Prostate gland (tissue), 2 donors: ENCODE measurements at regions not wholly inside any gene's neighbourhood (a gene's known extent, or its start where the extent isn't known, plus 50 kb on each side); places are given as distances from the start of the nearest gene placed in this dataset.

Experiments
- DNase-seq: peaks from one replicate; pipeline ENCODE4 v3.0.0-alpha.2; 2019; ENCODE audit warnings: low spot score
- H3K27ac ChIP-seq, 2 donors: fragments of 200-600 bp; sonication (generic); 2 replicates each; pipeline ENCODE4 v1.5.1; 2017 to 2019
- H3K27me3 ChIP-seq: fragments of 200-600 bp; sonication (generic); replicated peaks from 2 replicates; pipeline ENCODE4 v1.5.1; 2019; ENCODE audit not compliant: insufficient read depth
- H3K36me3 ChIP-seq, 2 donors: fragments of 200-600 bp; sonication (generic); 1 replicate in 1 of 2; 2 replicates in 1 of 2; pipeline versions ENCODE4 v1.5.1 to v1.8.1; 2017 to 2019
- H3K4me1 ChIP-seq: fragments of 200-600 bp; sonication (generic); replicated peaks from 2 replicates; pipeline ENCODE4 v1.5.1; 2019
- H3K4me3 ChIP-seq, 2 donors: fragments of 200-600 bp; sonication (generic); 2 replicates each; pipeline ENCODE4 v1.5.1; 2017 to 2019
- H3K9me3 ChIP-seq: fragments of 200-600 bp; sonication (generic); 2 replicates; pipeline ENCODE4 v1.5.1; 2017
- POLR2A ChIP-seq: fragments of 450-650 bp; IDR thresholded peaks from one replicate; pipeline ENCODE4 v1.6.1; 2016; ENCODE audit warnings: antibody characterized with exemption, mild to moderate bottlenecking
- POLR2AphosphoS5 ChIP-seq: sonication (generic); formaldehyde crosslinking; IDR thresholded peaks from one replicate; pipeline ENCODE4 v1.6.1; 2017; ENCODE audit warnings: antibody characterized with exemption
- WGBS: methylation state at CpG from one replicate; pipeline ENCODE4 v1.1.5; 2018; 5-methylcytosine and 5-hydroxymethylcytosine counted together
- intact Hi-C: fragments of 100-400 bp; cut with DNase I; formaldehyde crosslinking; loops from one replicate; pipeline ENCODE4 v1.14.2; 2022
- TF ChIP-seq, protein P1 (sequence below), 4 experiments: fragments of 200-600 bp in 2 of 4; fragments of 450-650 bp in 2 of 4; sonication (generic) in 2 of 4; IDR thresholded peaks; 1 replicate in 3 of 4; 2 replicates in 1 of 4; pipeline ENCODE4 v1.5.1; 2016 to 2019; ENCODE audit warnings: antibody characterized with exemption in 4 of 4, mild to moderate bottlenecking in 2 of 4, moderate library complexity in 2 of 4

- DNase-seq = no peak
- Histone ChIP-seq H3K27ac (no peak overlapping the region), H3K27me3 (no peaks in the 10 kb centered on the region), H3K4me1 (no peaks in the 10 kb centered on the region), H3K4me3 (no peak overlapping the region), H3K9me3 (no peaks in the 10 kb centered on the region), H3K36me3 (no peaks in the 10 kb centered on the region)
- TF ChIP-seq POLR2A (no peak), POLR2AphosphoS5 (no peak)
- TF ChIP-seq, protein P1, sequence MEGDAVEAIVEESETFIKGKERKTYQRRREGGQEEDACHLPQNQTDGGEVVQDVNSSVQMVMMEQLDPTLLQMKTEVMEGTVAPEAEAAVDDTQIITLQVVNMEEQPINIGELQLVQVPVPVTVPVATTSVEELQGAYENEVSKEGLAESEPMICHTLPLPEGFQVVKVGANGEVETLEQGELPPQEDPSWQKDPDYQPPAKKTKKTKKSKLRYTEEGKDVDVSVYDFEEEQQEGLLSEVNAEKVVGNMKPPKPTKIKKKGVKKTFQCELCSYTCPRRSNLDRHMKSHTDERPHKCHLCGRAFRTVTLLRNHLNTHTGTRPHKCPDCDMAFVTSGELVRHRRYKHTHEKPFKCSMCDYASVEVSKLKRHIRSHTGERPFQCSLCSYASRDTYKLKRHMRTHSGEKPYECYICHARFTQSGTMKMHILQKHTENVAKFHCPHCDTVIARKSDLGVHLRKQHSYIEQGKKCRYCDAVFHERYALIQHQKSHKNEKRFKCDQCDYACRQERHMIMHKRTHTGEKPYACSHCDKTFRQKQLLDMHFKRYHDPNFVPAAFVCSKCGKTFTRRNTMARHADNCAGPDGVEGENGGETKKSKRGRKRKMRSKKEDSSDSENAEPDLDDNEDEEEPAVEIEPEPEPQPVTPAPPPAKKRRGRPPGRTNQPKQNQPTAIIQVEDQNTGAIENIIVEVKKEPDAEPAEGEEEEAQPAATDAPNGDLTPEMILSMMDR (IDR thresholded peaks at IDR 0.05) = no peak
- WGBS = 3% methylated on average over 1 of the region's 1 CpG
- intact Hi-C loops = no loop called here
Observed at GRCh38 chr4:181331214-181331613, 912.0 kb upstream of the TENM3 start.

- intact Hi-C loops = no loop called here
- Histone ChIP-seq H3K27me3 (no peaks in the 10 kb centered on the region), H3K27ac (no peak overlapping the region), H3K9me3 (no peaks in the 10 kb centered on the region), H3K36me3 (no peaks in the 10 kb centered on the region), H3K4me3 (no peak overlapping the region), H3K4me1 (no peaks in the 10 kb centered on the region)
- DNase-seq = no peak
- TF ChIP-seq, protein P1 (IDR thresholded peaks at IDR 0.05) = no peak
- no peak for TF ChIP-seq POLR2A
- TF ChIP-seq POLR2AphosphoS5 = no peak
Observed at GRCh38 chr4:181345931-181346330, 897.3 kb upstream of the TENM3 start.

DNA sequence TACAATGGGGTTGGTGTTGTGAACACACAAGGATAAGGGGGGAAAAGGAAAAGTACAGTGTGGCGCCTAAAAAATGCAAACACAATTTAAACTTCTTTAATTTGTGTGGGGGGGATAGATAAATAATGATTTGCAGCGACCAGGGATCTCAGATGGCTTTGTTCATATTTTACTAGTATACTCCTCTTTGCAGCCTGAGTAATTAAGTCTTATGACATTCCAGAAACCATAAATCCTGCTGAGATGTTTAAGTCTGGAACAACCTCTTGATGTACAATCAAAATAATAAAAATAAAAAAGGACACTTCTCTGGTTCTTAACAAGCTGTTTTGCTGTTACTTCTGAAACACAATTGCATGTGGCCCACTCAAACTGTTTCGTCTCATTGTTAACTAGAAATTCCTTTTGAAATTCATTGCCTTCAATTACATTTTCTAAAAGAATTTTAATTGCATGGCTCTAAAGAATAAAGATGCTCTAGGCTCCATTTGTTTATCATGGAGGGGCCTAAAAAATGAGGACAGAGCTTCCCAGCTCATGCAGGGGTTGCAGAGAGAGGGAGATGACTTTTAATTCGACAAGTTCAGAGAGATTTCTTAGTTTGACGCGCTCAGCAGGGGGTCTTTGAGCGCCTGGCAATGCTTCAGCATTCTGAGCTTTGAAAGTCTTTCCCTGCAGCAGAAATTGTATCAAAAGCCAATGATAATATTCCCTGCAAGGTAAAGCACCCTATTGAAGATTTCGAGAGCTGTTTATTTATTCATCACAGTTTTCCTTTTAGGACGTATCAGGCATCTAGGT lies 892.4 kb upstream of the TENM3 start:
- Histone ChIP-seq H3K9me3 (no peaks in the 10 kb centered on the region), H3K27ac (no peak overlapping the region), H3K4me1 (no peaks in the 10 kb centered on the region), H3K36me3 (no peaks in the 10 kb centered on the region), H3K4me3 (no peak overlapping the region), H3K27me3 (no peaks in the 10 kb centered on the region)
- TF ChIP-seq POLR2A = no peak
- TF ChIP-seq POLR2AphosphoS5 = no peak
- TF ChIP-seq, protein P1 (IDR thresholded peaks at IDR 0.05) = no peak
- no peak for DNase-seq
- intact Hi-C loops = no loop called here
- WGBS = 23% methylated on average over 9 of the region's 9 CpGs

DNA sequence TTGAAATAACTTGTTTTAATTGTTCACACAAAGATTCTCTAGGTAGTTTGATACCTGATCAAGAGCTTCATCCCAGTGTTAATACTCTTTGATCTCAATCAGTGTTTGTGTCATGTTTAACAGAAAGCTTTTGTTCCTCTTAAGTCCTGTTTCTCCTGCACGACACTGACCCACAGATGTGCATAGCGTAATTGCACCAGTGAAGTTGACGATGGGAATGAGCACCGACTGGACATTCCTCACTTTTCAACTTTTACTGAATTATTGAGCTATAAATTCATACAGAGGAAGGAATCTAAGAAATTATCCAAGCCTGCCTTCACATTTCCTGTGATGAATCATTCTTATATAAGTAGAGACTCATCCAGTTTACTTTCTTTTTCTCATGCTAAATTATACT lies 878.7 kb upstream of the TENM3 start:
- H3K27ac ChIP-seq = no peak overlapping the region
- H3K27me3 ChIP-seq = no peaks in the 10 kb centered on the region
- no peak overlapping the region for H3K4me3 ChIP-seq
- no peaks in the 10 kb centered on the region for H3K9me3 ChIP-seq
- TF ChIP-seq, protein P1 (IDR thresholded peaks at IDR 0.05) = no peak
- no peak for TF ChIP-seq POLR2AphosphoS5
- no peaks in the 10 kb centered on the region for H3K4me1 ChIP-seq
- no peaks in the 10 kb centered on the region for H3K36me3 ChIP-seq
- intact Hi-C loops = no loop called here
- no peak for DNase-seq
- WGBS = 53% methylated on average over 4 of the region's 4 CpGs

DNA sequence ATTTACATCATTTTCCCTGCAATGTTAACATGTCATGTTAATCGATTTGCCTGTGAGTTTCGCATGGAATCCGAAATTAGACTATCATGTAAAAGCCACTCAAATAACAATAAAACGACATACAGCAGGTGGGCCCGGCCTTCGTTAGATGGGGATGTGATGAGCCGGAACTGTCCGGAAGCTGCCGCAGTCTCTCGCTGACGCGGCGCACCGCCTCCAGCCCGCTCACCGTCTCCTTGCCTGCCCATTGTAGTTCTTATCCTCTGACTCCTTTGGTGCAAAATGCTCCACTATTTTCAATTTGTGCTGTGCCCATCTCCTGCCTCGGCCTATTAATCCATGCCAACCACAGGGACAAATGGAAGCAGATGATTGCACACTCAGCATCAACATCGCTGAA lies 877.5 kb upstream of the TENM3 start:
- Histone ChIP-seq H3K27me3 (no peaks in the 10 kb centered on the region), H3K4me3 (no peak overlapping the region), H3K36me3 (no peaks in the 10 kb centered on the region), H3K4me1 (no peaks in the 10 kb centered on the region), H3K9me3 (no peaks in the 10 kb centered on the region), H3K27ac (no peak overlapping the region)
- DNase-seq = no peak
- 95% methylated on average over 18 of the region's 18 CpGs for WGBS
- no peak for TF ChIP-seq POLR2AphosphoS5
- no peak for TF ChIP-seq POLR2A
- TF ChIP-seq, protein P1 (IDR thresholded peaks at IDR 0.05) = no peak
- intact Hi-C loops = no loop called here
